Smooth muscle cell of the brain vasculature (primary cell): ENCODE measurements at regions not wholly inside any gene's neighbourhood (a gene's known extent, or its start where the extent isn't known, plus 50 kb on each side); places are given as distances from the start of the nearest gene placed in this dataset.

Experiments used
- DNase-seq: peaks from one replicate; pipeline ENCODE4 v3.0.0-alpha.2; 2012; ENCODE audit warnings: low read depth, low spot score

DNA sequence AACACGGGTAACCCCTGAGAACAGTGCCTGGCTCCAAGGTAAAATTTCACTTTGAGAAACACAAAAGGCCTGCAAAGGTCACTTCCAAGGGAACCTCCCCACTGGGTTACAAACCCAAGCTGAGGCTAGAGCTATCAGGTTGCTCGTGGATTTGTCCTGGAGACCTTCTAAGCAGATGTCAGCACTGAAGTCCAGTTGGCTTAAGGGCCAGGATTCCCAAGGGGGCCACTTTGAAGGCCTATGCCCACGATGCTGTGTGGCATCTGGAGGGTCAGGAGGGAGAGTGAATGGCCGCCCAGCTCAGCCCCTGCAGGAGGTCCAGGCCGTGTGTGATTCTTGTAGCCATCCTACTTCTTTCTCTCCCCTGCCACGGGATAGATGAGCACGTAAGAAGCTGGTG lies 100.2 kb upstream of the FSTL4 start:
- DNase-seq = no peak

DNA sequence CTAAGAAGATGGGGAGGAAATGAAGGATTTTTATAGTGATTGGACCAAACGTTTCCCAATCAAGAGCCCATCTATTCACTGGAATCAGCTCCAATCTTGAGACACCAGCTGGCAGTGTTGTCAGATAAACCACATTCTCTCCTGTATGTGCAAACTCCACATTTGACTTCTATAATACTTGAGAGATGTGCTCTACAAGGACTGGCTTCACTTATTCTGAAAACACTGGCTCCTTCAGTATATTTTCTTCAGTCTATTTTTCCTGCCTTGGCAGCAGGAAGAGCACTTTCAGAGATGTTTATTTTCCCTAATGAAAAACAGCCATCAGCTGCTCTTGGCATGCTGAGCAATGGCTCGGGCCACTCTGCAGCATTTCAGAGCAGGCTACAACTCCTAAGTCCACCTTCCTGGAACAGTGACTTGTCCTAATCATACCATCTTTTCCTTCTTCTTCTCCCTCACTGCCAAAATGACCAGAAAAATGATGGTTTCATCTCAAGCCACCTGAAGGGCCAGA lies 96.9 kb upstream of the FSTL4 start:
- DNase-seq = no peak

DNA sequence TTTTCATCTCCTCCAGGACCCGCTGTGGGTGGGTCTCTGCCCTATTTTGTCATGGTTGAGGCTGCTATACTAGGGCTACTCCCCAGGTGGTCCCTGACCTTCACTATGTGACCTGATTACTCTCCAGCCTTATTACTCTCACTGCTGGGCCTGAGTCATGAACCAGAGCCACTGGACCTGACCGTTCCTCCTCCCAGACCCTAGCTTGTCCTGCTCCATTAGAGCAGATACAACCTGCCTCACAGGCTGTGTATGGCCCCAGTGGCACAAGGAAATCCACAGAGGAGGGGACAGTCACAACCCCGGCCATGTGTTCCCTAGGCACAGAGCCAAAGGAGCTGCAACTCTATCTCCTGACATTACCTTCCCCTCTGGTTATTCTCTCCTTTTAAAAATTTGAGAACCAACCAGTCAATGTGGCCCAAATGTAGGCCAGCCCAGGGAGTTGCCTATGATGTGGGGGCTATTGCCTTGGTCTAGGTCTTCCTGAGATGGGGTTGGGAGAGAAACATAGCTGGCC lies 96.0 kb upstream of the FSTL4 start:
- DNase-seq = no peak

- no peak for DNase-seq
Observed at GRCh38 chr5:133707629-133708028, 95.3 kb upstream of the FSTL4 start.

DNA sequence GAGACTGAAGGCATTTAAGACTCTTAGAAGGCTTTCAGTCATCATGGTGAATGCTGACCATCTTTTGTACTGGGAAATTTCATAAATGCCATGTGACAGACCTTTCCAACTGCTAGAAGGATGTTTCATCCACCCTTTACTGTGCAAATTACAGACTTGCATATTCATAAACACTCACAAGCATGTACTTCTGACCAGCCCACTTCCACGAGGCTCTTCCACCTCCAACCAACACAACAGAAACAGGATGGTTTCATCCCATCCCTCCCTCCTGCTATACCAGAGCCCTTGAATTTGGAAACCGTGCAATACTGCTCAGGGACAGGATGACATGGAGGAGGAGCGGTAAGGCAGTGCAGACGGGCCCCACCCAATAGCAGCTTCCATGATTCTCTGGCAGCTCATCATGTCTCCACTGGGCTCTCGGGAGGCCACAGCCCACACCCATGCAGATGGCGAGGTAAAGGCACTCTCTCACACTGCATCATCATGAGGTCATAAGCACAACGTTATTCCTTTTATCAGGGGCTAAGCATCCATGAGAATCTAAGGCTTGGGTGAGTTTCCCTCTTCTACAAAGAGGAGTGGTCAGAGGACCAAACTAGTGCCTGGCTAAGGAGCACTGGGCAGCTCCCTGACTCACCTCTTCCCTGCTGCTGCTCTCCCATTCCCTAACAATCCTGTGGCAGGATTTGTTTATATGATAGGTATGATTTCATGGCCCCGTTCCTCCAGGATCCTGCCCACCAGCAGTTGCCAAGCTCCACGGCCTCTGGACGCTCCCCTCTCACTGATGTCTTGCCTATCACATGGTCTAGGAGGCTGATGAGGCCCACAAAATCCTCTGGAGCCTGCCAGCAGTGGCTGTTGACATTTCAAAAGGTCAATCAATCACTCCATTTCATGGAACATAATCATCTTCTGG lies 94.4 kb upstream of the FSTL4 start:
- no peak for DNase-seq

DNA sequence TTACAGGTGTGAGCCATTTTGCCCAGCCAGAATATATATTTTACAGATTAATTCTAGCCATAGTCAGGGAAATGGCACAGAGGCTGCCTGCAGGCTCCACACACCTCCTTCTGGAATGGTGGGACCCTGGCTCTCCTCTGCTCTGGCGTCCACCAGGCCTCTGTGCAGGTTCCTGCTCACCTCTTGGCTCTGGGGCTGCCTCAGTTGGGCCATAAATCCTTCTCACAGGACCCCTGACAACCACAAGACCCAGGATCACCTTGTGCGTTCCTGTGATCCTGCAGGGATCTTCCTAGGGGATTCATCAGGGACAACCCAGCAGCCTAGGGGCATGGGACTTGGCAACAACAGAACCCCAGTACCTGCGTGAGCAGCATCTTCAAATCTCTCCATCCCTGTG lies 93.0 kb upstream of the FSTL4 start:
- DNase-seq = no peak

- no peak for DNase-seq
Observed at GRCh38 chr5:133704411-133704810, 92.1 kb upstream of the FSTL4 start.

GRCh38 chr5:133703935-133704334 lies 91.6 kb upstream of the FSTL4 start:
- no peak for DNase-seq

GRCh38 chr5:133702791-133703770 lies 90.7 kb upstream of the FSTL4 start:
- no peak for DNase-seq

- no peak for DNase-seq
Observed at GRCh38 chr5:133701871-133702270, 89.5 kb upstream of the FSTL4 start.

- no peak for DNase-seq
Observed at GRCh38 chr5:133700251-133700650, 87.9 kb upstream of the FSTL4 start.

DNA sequence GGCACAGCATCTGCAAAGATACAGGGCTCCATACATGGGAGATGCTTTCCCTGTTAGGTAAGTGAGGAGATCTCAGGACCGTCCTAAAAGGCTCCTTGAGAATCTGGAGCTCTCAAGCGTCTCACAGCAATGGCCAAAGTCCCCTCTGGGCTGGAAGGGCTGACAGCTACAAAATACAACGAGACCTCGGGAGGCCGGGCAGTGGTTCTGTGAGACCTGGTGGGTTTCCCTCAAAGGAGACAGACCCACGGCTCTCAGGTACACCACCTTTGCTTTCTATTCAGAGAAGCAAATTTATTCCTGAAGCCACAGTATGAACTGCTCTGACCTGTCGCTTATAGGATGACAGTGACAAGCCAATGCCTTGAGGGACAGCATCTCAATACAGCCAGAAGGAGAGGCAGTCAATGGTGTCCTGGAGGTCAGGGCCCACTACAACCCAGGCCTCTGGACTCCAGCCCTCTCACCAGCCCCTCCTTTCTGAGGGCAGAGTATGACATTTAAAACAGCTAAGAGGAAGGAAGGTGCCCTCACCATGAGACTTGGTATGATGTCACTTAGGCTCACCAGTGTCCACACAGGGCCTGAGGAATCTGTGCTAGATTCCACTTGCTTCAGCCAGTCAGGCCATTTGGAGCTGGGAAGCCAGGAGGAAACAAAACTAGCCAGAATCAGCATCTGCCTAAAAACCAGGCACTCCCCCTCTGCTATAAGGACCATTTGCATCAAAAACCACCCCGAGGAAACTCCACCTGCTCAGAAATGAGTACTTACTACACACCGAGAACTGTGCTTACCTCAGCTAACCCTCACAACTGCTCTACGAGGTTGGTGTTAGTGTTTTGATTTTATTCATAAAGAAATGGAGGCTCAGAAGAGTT lies 86.5 kb upstream of the FSTL4 start:
- DNase-seq = no peak

- no peak for DNase-seq
Observed at GRCh38 chr5:133698259-133698554, 85.9 kb upstream of the FSTL4 start.

GRCh38 chr5:133697536-133698258 lies 85.4 kb upstream of the FSTL4 start:
- no peak for DNase-seq

DNA sequence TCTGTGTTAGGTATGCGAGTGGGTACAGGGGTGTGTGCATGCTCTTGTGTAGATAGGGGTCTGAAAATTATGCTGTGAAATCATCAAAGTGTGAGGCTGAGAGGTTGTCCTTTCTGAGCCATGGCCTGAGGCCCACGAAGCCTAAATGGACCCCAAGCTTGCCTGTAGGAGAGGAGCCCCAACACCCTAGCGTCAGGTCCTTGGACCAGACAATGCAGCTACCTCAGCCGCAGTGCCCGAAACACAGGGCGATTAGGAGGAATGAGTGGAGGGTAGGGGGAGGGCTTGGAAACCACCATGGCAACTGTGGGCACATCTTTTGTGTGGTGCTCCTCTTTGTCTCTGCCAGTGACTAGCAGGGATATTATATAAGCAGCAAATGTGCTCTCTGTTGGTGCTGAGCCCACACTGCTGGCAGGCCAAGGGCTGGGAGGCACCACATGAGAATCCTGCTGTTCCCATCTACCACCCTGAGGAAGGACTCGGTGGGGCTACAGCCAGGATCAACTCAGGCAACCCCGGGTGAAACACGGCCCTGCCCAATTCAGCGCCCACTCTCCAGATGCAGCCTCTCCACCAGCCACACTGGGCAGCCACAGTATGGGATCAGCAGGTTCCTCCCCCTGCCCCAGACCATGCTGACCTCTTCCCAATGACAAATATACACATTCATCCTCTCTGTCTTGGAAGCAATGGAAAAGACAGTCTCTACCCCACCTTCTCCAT lies 84.6 kb upstream of the FSTL4 start:
- no peak for DNase-seq

GRCh38 chr5:133696006-133696584 lies 83.8 kb upstream of the FSTL4 start:
- no peak for DNase-seq

- DNase-seq = no peak
Observed at GRCh38 chr5:133694181-133694831, 82.0 kb upstream of the FSTL4 start.

- no peak for DNase-seq
Observed at GRCh38 chr5:133691448-133691847, 79.1 kb upstream of the FSTL4 start.

- no peak for DNase-seq
Observed at GRCh38 chr5:133690746-133691145, 78.4 kb upstream of the FSTL4 start.
